Right lobe of liver (tissue), 4 donors: ENCODE measurements at regions not wholly inside any gene's neighbourhood (a gene's known extent, or its start where the extent isn't known, plus 50 kb on each side); places are given as distances from the start of the nearest gene placed in this dataset.

Experiments used
- POLR2A ChIP-seq: fragments of 450-650 bp; IDR thresholded peaks from one replicate; pipeline ENCODE4 v1.6.1; 2017; ENCODE audit warnings: antibody characterized with exemption, mild to moderate bottlenecking
- TF ChIP-seq, protein P1 (sequence below), 4 donors: fragments of 200-600 bp in 3 of 4; fragments of 450-650 bp in 1 of 4; IDR thresholded peaks; one replicate each; pipeline versions ENCODE4 v1.5.1 to v1.8.0; 2016 to 2022; ENCODE audit warnings: antibody characterized with exemption in 4 of 4, mild to moderate bottlenecking in 2 of 4
- donor health status: DM: no; HTN: no; CAD: no.
- donor health status: DM: no; HTN: no; CAD: no.
- donor health status: DM: no; HTN: yes; CAD: no.

DNA sequence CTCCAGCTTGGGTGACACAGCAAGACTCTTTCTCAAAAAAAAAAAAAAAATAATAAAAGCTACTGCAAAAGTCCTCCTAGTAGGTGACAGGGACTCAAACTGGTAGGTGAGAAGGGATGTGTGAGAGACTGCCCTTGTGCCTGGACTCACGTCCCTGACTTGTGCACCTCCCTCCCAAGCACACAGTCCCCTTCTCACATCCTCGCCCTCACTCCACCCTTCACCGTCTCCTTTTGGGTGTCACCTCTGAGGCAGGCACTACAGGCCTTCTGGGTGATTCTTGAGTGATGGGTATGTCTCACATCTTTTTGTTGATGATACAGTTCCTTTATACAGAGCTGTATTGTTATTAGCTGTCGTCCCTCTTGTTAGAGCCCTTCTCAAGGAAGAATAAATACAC is 170.5 kb downstream of the TM9SF2 start:
- no peak for TF ChIP-seq POLR2A
- TF ChIP-seq, protein P1, sequence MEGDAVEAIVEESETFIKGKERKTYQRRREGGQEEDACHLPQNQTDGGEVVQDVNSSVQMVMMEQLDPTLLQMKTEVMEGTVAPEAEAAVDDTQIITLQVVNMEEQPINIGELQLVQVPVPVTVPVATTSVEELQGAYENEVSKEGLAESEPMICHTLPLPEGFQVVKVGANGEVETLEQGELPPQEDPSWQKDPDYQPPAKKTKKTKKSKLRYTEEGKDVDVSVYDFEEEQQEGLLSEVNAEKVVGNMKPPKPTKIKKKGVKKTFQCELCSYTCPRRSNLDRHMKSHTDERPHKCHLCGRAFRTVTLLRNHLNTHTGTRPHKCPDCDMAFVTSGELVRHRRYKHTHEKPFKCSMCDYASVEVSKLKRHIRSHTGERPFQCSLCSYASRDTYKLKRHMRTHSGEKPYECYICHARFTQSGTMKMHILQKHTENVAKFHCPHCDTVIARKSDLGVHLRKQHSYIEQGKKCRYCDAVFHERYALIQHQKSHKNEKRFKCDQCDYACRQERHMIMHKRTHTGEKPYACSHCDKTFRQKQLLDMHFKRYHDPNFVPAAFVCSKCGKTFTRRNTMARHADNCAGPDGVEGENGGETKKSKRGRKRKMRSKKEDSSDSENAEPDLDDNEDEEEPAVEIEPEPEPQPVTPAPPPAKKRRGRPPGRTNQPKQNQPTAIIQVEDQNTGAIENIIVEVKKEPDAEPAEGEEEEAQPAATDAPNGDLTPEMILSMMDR (IDR thresholded peaks at IDR 0.05) = no peak
